Prostate gland (tissue), 2 donors: ENCODE measurements at regions not wholly inside any gene's neighbourhood (a gene's known extent, or its start where the extent isn't known, plus 50 kb on each side); places are given as distances from the start of the nearest gene placed in this dataset.

Experiments
- DNase-seq: peaks from one replicate; pipeline ENCODE4 v3.0.0-alpha.2; 2019; ENCODE audit warnings: low spot score
- H3K27ac ChIP-seq, 2 donors: fragments of 200-600 bp; sonication (generic); 2 replicates each; pipeline ENCODE4 v1.5.1; 2017 to 2019
- H3K27me3 ChIP-seq: fragments of 200-600 bp; sonication (generic); replicated peaks from 2 replicates; pipeline ENCODE4 v1.5.1; 2019; ENCODE audit not compliant: insufficient read depth
- H3K36me3 ChIP-seq, 2 donors: fragments of 200-600 bp; sonication (generic); 1 replicate in 1 of 2; 2 replicates in 1 of 2; pipeline versions ENCODE4 v1.5.1 to v1.8.1; 2017 to 2019
- H3K4me1 ChIP-seq: fragments of 200-600 bp; sonication (generic); replicated peaks from 2 replicates; pipeline ENCODE4 v1.5.1; 2019
- H3K4me3 ChIP-seq, 2 donors: fragments of 200-600 bp; sonication (generic); 2 replicates each; pipeline ENCODE4 v1.5.1; 2017 to 2019
- H3K9me3 ChIP-seq: fragments of 200-600 bp; sonication (generic); 2 replicates; pipeline ENCODE4 v1.5.1; 2017
- POLR2A ChIP-seq: fragments of 450-650 bp; IDR thresholded peaks from one replicate; pipeline ENCODE4 v1.6.1; 2016; ENCODE audit warnings: antibody characterized with exemption, mild to moderate bottlenecking
- POLR2AphosphoS5 ChIP-seq: sonication (generic); formaldehyde crosslinking; IDR thresholded peaks from one replicate; pipeline ENCODE4 v1.6.1; 2017; ENCODE audit warnings: antibody characterized with exemption
- WGBS: methylation state at CpG from one replicate; pipeline ENCODE4 v1.1.5; 2018; 5-methylcytosine and 5-hydroxymethylcytosine counted together
- intact Hi-C: fragments of 100-400 bp; cut with DNase I; formaldehyde crosslinking; loops from one replicate; pipeline ENCODE4 v1.14.2; 2022
- TF ChIP-seq, protein P1 (sequence below), 4 experiments: fragments of 200-600 bp in 2 of 4; fragments of 450-650 bp in 2 of 4; sonication (generic) in 2 of 4; IDR thresholded peaks; 1 replicate in 3 of 4; 2 replicates in 1 of 4; pipeline ENCODE4 v1.5.1; 2016 to 2019; ENCODE audit warnings: antibody characterized with exemption in 4 of 4, mild to moderate bottlenecking in 2 of 4, moderate library complexity in 2 of 4

DNA sequence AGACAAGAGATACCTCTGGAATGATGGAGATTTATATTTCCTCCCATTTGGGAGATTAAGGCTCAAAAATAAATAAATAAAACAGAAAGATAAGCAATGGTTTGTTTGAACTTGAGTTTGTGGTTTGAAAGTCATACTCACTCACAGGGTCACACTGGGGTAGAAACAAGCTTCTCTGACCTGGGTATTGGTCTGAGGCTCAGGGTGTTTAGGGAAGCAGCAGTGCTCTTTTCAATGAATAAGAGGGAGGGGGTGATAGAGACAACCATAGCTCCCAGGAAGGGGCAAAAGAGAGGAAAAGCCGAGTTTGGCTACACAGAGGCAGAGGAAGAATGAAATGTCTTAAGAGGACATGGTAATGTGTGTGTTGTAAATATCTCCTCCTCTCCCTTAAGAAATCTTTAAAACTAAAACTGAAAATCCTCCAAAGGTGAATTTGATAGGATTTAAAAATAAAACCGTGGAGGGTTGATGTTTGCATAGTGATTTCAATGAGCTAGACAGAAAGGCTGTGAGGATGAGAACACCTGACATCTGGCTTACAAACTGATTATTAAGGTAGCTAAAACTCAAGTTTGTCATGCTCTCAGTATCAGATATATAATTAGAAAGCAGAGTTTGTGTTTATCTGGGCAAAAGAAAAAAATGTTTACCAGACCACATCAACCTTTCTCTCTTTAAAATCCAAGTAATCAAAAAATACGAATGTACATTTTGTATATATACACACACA, 159.9 kb upstream of the TMEFF2 start:
- no peaks in the 10 kb centered on the region for H3K36me3 ChIP-seq
- TF ChIP-seq, protein P1, sequence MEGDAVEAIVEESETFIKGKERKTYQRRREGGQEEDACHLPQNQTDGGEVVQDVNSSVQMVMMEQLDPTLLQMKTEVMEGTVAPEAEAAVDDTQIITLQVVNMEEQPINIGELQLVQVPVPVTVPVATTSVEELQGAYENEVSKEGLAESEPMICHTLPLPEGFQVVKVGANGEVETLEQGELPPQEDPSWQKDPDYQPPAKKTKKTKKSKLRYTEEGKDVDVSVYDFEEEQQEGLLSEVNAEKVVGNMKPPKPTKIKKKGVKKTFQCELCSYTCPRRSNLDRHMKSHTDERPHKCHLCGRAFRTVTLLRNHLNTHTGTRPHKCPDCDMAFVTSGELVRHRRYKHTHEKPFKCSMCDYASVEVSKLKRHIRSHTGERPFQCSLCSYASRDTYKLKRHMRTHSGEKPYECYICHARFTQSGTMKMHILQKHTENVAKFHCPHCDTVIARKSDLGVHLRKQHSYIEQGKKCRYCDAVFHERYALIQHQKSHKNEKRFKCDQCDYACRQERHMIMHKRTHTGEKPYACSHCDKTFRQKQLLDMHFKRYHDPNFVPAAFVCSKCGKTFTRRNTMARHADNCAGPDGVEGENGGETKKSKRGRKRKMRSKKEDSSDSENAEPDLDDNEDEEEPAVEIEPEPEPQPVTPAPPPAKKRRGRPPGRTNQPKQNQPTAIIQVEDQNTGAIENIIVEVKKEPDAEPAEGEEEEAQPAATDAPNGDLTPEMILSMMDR (IDR thresholded peaks at IDR 0.05), result no peak
- TF ChIP-seq POLR2AphosphoS5, result no peak
- TF ChIP-seq POLR2A, result no peak
- 70% methylated on average over 3 of the region's 3 CpGs for WGBS
- H3K4me1 ChIP-seq, result no peaks in the 10 kb centered on the region
- H3K4me3 ChIP-seq, result no peak overlapping the region
- no peak overlapping the region for H3K27ac ChIP-seq
- H3K27me3 ChIP-seq, result no peaks in the 10 kb centered on the region
- intact Hi-C loops, result no loop called here
- no peak for DNase-seq
- no peaks in the 10 kb centered on the region for H3K9me3 ChIP-seq

DNA sequence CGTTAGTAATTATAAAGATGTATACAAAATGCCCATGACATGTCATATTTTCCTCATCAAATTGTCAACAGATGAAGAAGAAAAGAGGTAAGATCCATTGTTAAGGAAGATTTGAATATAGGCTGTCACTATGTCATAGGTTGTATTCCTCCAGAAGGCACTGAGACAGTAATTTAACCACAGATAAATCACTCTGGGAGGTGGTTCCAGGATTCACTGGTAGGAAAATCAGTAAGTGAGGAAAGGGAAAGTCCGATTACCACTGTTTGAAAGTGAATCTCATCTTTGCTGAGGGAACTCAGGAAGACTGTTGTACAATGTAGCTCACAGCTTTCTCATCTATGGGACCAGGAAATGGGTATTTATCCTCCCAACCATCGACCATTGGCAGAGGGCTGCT, 152.8 kb upstream of the TMEFF2 start:
- no peak overlapping the region for H3K4me3 ChIP-seq
- H3K9me3 ChIP-seq, result no peaks in the 10 kb centered on the region
- H3K27me3 ChIP-seq, result no peaks in the 10 kb centered on the region
- intact Hi-C loops, result no loop called here
- no peak for DNase-seq
- TF ChIP-seq, protein P1 (IDR thresholded peaks at IDR 0.05), result no peak
- TF ChIP-seq POLR2AphosphoS5, result no peak
- H3K36me3 ChIP-seq, result no peaks in the 10 kb centered on the region
- no peaks in the 10 kb centered on the region for H3K4me1 ChIP-seq
- 84% methylated on average over 3 of the region's 3 CpGs for WGBS
- H3K27ac ChIP-seq, result no peak overlapping the region

DNA sequence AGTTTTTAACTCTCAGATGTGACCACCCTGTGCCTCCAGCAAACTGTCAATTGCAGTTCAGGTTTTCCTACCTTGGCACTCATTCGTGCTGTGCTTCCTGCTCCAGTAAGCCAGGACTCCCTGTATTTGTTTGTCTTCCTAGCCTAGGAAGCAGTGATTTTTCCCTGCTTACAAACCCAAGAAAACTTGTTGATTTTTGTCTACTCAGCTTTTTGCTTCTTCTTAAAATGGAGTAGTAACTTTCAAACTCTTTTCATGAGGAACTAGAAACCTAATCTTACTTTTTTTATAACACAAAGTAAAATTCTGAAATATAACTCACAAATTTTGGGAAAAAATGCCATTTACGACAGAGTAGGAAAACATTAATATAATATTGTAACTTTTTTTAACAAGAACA, 150.6 kb upstream of the TMEFF2 start:
- Histone ChIP-seq H3K9me3 (no peaks in the 10 kb centered on the region), H3K27ac (no peak overlapping the region), H3K4me1 (no peaks in the 10 kb centered on the region), H3K36me3 (no peaks in the 10 kb centered on the region), H3K27me3 (no peaks in the 10 kb centered on the region), H3K4me3 (no peak overlapping the region)
- no peak for DNase-seq
- TF ChIP-seq, protein P1 (IDR thresholded peaks at IDR 0.05), result no peak
- TF ChIP-seq POLR2AphosphoS5 (no peak), POLR2A (no peak)
- 84% methylated on average over 2 of the region's 2 CpGs for WGBS
- intact Hi-C loops, result no loop called here

DNA sequence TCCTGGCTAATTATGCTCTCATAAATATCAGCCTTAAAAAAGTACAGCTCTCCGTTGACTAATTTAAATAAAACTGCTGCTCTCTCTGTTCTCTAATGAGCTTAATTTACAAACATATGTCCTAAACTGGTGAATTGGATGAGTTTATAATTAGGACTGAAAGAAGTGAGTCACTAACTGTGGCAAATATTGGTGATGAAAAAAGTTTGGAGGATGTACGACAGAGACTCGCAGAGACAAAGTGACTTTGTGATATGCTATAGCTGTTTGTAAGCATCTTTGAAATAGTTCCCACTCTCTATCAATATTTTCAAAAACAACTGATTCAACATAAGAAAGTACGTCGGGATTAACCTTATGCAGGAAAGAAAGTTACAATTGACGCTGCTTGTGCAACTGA, 138.9 kb upstream of the TMEFF2 start:
- TF ChIP-seq, protein P1 (IDR thresholded peaks at IDR 0.05), result no peak
- TF ChIP-seq POLR2A (no peak), POLR2AphosphoS5 (no peak)
- Histone ChIP-seq H3K27me3 (no peaks in the 10 kb centered on the region), H3K4me3 (no peak overlapping the region), H3K4me1 (no peaks in the 10 kb centered on the region), H3K9me3 (no peaks in the 10 kb centered on the region), H3K36me3 (no peaks in the 10 kb centered on the region), H3K27ac (no peak overlapping the region)
- no peak for DNase-seq
- 85% methylated on average over 6 of the region's 6 CpGs for WGBS
- intact Hi-C loops, result no loop called here

DNA sequence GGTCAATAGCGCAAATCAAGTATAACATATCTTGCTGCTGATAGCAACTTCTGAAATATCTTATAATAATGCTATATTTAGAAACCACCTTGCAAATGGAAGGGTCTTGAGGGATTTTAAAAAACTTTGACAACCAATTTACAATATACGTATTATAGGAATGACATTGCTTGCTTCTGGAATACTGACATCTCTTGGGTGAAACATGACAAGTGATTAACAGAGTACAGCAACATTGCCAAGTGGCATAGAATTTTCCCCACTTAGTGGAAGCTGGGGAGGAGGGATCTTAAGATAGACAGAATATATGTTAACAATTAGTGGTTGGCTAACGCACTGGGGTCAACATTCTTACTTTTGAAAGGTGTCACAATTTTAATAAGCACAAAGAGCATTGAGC, 133.6 kb upstream of the TMEFF2 start:
- no peaks in the 10 kb centered on the region for H3K27me3 ChIP-seq
- TF ChIP-seq, protein P1 (IDR thresholded peaks at IDR 0.05), result no peak
- no peak for TF ChIP-seq POLR2AphosphoS5
- no peak for TF ChIP-seq POLR2A
- H3K27ac ChIP-seq, result no peak overlapping the region
- intact Hi-C loops, result no loop called here
- no peaks in the 10 kb centered on the region for H3K9me3 ChIP-seq
- no peak overlapping the region for H3K4me3 ChIP-seq
- DNase-seq, result no peak
- no peaks in the 10 kb centered on the region for H3K4me1 ChIP-seq
- 95% methylated on average over 3 of the region's 3 CpGs for WGBS
- no peaks in the 10 kb centered on the region for H3K36me3 ChIP-seq
